MG63 (cell line): ENCODE measurements at regions not wholly inside any gene's neighbourhood (a gene's known extent, or its start where the extent isn't known, plus 50 kb on each side); places are given as distances from the start of the nearest gene placed in this dataset.

Source experiments
- DNase-seq: peaks from one replicate; pipeline ENCODE4 v3.0.0-alpha.2; 2020
- H3K27me3 ChIP-seq: fragments of 250-450 bp; sonication (Bioruptor Pico); 2 replicates; pipeline ENCODE4 v1.5.1; 2020; ENCODE audit warnings: mild to moderate bottlenecking, moderate library complexity
- H3K36me3 ChIP-seq: fragments of 250-450 bp; sonication (Bioruptor Pico); 2 replicates; pipeline ENCODE4 v1.5.1; 2020; ENCODE audit warnings: mild to moderate bottlenecking, moderate library complexity
- H3K4me3 ChIP-seq: fragments of 250-450 bp; sonication (Bioruptor Pico); 2 replicates; pipeline ENCODE4 v1.5.1; 2020; ENCODE audit warnings: mild to moderate bottlenecking, moderate library complexity
- H3K9me3 ChIP-seq: fragments of 250-450 bp; sonication (Bioruptor Pico); 2 replicates; pipeline ENCODE4 v1.5.1; 2020; ENCODE audit warnings: mild to moderate bottlenecking, moderate library complexity

DNA sequence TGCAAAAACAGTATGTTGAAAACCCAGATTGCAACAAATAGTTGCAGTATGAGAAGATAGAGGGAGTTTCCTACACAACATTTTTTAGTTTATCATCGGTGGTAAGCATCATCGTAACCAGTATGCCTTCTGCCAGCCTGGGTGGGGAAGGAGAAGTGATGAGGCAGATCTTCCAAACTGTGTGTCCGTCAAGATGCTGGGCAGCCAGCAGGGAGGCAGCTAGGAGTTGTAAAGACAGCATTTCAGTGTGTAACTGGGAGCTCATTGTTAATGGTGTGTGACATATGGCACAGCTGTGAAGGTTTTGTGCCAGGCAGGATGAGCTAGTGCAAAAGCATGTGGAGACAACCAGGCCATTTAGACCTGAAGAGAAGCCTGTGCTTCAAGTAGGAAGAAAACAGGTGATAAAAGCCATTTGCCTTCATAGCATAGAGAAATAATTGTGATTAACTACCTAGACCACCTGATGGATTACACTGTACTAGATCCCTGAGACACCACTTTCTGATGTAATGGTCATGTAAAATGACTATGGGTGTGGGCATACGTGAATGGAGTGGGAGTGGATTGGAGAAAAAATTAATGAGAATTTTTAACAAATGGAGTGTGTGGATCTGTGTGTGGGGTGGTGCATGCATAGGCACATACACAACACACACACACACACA, 347.0 kb upstream of the ADAMTSL1 start:
- no peak for DNase-seq
- H3K27me3 ChIP-seq, result no peaks in the 10 kb centered on the region

DNA sequence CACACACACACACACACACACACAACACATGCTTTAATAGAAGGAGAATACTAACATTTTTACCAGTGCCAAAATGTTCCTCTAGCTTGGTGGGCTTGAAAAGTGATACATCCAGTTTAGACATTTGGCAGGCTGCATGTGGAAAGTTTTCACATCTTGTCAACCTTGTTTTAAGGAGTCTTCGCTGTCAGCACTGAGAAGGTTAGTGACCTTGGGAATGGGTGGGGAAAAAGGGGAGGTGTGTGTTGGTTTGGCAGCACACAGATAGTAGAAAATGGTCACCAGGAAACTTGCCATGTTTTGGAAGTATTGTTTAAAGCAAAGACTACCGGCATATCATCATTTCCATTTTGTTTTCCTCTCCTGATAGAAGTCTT, 346.5 kb upstream of the ADAMTSL1 start:
- Histone ChIP-seq H3K4me3 (no peak overlapping the region), H3K9me3 (no peaks in the 10 kb centered on the region), H3K27me3 (no peaks in the 10 kb centered on the region), H3K36me3 (no peaks in the 10 kb centered on the region)
- no peak for DNase-seq

More for the DNA sequence above, 347.0 kb upstream of the ADAMTSL1 start:
- Histone ChIP-seq H3K9me3 (no peaks in the 10 kb centered on the region), H3K4me3 (no peak overlapping the region), H3K36me3 (no peaks in the 10 kb centered on the region)

DNA sequence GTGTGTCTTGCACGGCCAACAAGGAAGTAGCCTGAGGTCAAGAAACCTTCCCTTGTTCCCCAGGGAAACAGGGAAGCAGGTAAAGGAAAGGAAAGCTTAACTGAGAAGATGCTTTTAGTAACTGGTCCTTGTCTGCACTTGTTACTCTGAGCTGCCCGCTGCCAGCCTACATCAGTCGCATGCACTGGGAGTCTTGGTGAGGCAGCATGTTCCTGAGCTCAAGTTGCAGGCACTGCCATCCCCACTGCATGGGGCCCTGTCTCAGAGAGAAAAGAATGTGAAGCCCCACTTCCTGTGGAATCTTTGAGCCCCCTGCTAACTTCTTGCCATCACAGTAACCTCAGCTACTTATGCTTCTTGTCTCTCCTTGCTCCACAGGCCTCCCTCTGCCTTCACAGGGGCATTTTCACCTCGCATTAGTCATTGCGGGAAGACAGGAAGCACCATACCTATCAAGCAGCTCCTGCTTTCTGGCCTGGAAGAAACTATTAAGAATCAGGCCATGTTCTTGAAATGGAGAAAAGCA, 344.1 kb upstream of the ADAMTSL1 start:
- Histone ChIP-seq H3K27me3 (no peaks in the 10 kb centered on the region), H3K9me3 (no peaks in the 10 kb centered on the region), H3K36me3 (no peaks in the 10 kb centered on the region), H3K4me3 (no peak overlapping the region)
- no peak for DNase-seq

DNA sequence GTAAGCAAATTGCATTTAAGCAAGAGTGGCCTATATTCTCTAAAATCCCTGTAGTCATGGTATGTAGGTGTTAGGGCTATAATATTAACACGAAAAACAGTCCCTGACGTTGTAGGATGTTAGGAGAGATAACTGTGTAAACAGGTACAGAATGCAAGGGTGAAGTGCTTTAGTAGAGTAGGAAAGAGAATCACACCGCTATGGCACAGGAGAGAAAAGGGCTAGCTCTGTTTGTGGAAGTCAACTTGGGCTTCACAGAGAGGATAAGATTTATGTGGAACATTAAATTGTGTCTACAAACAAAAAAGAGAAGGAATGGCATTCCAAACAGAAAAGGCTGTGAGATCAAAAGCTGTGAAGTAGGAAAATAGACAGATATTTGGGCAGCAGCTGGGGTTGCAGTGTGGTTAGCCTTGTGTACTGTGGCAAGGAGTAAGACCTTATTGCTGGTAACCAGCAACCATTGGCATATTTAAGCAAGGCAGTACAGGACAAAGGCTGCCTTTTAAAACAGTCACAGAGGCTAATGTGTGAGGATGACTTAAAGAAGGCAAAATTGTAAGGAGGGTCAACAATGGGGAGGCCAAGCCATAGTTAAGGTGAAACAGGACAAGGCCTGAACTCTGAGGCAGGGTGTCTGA, 337.5 kb upstream of the ADAMTSL1 start:
- no peak overlapping the region for H3K4me3 ChIP-seq
- H3K9me3 ChIP-seq, result no peaks in the 10 kb centered on the region
- no peak for DNase-seq
- no peaks in the 10 kb centered on the region for H3K36me3 ChIP-seq
- H3K27me3 ChIP-seq, result no peaks in the 10 kb centered on the region

DNA sequence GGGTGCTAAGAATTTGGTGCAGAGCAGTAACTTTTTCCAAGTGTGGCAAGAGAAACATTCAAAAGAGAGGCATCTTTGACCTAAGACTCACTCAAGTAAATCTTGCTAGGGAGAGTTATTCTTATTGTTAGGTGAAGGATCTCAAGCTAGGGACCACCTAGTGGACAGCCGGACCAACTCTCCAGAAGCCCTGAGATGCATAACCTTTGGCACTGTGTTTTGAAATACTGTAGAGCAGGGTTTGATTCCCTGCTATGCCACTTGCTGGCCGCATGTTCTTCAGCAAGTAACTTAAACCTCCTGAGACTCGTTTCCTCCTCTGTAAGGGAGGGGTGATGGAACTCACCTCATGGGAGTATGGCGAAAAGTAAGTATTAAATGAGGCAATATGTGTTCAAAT, 336.1 kb upstream of the ADAMTSL1 start:
- Histone ChIP-seq H3K4me3 (no peak overlapping the region), H3K36me3 (no peaks in the 10 kb centered on the region), H3K9me3 (no peaks in the 10 kb centered on the region), H3K27me3 (no peaks in the 10 kb centered on the region)
- DNase-seq, result no peak

DNA sequence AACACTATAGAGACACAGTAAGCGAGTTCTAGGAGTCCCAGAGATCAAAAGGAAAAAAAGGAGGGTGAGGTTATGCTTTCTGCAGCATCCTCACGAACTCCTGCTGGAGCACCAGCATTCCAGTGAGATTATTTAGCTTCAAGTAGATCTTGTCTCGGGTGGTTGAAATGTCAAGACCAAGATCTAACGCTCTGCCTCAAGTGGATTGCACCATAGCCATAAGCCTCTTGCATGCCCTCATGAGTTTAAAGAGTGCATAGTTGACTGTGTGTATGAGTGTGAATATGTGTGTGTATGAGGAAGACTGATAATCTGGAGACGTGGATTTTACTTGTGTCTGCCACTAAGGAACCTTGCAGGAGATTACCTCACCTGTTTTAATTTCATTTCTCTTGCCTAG, 335.3 kb upstream of the ADAMTSL1 start:
- no peak overlapping the region for H3K4me3 ChIP-seq
- no peaks in the 10 kb centered on the region for H3K27me3 ChIP-seq
- no peaks in the 10 kb centered on the region for H3K9me3 ChIP-seq

DNA sequence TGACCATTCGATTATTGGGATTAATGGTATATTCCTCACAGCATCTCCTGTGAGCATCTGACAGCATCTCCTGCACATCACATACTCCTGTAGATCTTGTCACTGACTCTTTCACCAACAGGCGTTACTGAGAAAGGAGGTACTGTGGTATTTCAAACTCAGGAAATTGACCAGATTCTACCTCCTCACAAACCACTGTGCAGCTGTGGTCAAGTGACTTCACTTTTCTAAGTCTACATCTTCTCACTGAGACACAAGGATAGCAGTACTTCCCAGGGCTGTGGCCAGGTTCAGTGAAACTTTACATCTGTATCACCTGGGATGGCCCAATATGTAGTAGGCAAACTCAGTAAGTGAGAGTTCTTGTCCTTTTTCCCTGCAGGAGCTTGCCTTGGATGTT, 332.3 kb upstream of the ADAMTSL1 start:
- Histone ChIP-seq H3K4me3 (no peak overlapping the region), H3K9me3 (no peaks in the 10 kb centered on the region), H3K27me3 (peaks cover 6% of the 10 kb centered on the region), H3K36me3 (no peaks in the 10 kb centered on the region)
- no peak for DNase-seq

More for the DNA sequence above, 335.3 kb upstream of the ADAMTSL1 start:
- no peaks in the 10 kb centered on the region for H3K36me3 ChIP-seq
- no peak for DNase-seq

DNA sequence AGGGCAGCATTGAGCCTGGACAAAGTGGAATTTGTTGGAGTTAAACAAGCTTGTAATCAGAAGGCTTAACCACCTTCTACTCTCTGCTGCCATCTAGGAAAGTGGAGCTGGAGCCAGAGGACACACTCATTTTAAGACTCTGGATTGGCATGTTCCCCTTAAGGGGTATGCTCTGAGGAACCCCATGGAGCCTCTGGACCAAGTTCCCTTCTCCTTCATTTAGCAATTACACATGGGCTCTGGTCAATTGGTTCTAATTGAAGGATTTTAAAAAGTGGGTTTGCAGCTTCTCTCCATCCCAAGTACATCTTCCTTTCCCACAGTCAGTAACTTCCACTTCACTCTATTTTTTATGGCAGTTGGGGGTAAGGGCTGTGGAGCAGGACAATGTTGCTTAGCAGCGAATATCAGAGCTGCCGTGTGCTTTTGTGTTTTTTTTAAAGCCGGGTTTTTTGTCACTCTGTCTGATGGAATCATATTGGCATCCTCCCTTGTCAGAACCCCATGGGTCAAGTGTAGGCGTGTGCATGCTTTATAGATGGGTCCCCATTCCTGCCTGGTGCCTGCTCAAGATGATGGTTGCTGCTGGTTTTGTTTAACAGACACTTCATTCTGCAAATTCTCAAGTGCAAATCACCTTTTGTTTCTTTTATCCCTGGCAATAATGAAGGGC, 330.7 kb upstream of the ADAMTSL1 start:
- no peak for DNase-seq
- Histone ChIP-seq H3K36me3 (no peaks in the 10 kb centered on the region), H3K9me3 (no peaks in the 10 kb centered on the region), H3K4me3 (no peak overlapping the region), H3K27me3 (peaks cover 9% of the 10 kb centered on the region)

DNA sequence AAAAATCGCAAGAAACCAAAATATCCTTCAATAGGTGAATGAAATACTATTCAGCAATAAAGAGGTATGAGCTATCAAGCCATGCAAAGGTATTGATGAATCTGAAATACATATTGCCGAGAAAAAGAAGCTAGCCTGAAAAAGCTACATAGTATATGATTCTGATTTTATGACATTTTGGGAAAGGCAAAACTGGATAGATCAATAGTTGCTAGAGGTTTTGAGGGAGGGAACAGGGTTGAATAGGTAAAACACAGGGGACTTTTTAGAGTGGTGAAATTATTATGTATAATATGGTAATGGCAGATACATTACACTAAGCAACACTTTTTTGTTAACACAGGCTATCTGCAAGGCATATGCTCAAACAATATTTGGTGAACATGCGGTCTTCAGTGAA, 327.6 kb upstream of the ADAMTSL1 start:
- Histone ChIP-seq H3K4me3 (no peak overlapping the region), H3K9me3 (no peaks in the 10 kb centered on the region), H3K36me3 (no peaks in the 10 kb centered on the region), H3K27me3 (peaks cover 9% of the 10 kb centered on the region)
- DNase-seq, result no peak

DNA sequence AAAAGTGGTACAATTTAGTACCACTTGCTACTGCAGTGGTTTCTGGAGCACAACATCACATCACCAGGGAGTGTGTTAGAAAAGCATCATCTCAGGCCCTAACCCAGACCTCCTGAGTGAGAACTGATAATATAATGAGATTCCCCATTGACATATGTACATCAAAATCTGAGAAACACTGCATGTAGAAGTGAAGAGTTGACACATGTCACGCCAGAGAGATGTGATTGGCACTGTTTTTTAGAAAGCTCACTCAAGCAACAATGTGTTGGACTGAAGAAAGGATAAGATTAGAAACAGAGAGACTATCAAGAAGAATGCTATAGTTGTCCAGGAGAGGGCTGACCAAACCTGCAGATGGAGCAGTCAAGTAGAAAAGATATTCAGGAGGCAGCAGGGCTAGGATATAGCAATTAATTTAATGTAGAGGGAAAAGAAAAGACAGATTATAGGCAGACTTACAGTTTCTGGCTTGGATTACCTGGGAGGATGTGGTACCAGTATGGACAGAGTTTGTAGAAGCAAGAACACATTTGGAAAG, 324.4 kb upstream of the ADAMTSL1 start:
- Histone ChIP-seq H3K36me3 (no peaks in the 10 kb centered on the region), H3K27me3 (peaks cover 9% of the 10 kb centered on the region), H3K9me3 (no peaks in the 10 kb centered on the region), H3K4me3 (no peak overlapping the region)
- no peak for DNase-seq

DNA sequence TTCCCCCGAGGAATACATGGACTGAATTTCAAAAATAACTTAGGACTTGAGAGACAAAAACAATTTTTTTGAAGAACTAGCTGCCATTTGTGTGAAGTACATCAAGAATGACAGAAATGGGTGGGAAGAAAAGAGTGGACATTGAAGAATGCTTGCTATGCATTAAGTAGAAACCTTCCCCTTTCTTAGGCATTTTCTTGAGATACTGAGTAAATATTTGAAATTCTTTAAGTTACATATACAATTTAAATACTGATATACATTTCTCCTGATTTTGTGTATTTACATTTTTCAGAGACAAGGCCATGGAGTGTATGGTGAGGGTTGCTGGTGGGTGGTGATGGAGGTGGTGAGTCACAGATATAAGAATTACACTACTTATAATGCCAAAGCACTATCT, 319.3 kb upstream of the ADAMTSL1 start:
- no peak for DNase-seq
- H3K27me3 ChIP-seq, result peaks cover 3% of the 10 kb centered on the region; the same call in 1 of the 2 replicates
- no peaks in the 10 kb centered on the region for H3K9me3 ChIP-seq
- no peaks in the 10 kb centered on the region for H3K36me3 ChIP-seq
- H3K4me3 ChIP-seq, result no peak overlapping the region

DNA sequence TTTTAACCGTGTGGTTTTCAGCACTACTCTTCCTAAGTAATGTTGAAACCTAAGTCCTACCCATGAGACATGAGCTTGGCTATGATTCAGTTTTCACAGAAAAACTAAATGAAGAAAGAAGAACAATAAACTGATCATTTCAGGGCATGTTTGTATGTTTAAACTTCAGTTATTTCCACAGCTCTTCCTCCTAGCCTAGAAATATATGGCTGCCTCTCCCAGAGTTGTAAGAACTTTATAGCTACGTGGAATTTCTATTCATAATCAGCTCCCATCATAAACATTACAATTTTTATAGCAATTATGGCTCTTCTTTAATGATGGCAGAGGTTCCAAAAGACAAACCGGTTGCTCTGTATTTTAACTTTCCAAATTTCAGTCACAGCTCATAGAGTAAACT, 314.7 kb upstream of the ADAMTSL1 start:
- Histone ChIP-seq H3K36me3 (no peaks in the 10 kb centered on the region), H3K9me3 (no peaks in the 10 kb centered on the region), H3K27me3 (peaks cover 9% of the 10 kb centered on the region; the same call in 1 of the 2 replicates), H3K4me3 (no peak overlapping the region)
- no peak for DNase-seq

DNA sequence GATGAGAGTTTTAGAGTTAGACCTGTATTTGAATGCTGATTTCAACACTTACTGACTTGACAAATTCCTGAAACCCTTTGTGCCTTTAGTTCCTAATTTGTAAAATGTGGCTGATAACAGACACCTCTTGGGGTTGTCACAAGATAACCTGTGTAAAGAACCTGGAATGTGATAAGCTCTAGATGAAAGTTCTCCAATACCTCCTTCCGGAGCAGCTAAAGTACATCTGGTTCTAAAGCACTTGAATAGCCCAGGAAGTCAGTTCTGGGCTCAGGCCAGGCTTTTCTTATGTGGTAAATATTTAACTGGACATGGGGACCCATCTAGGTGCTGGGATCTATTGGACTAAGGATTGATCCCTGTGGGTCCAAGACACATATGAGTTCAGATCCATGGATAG, 310.8 kb upstream of the ADAMTSL1 start:
- Histone ChIP-seq H3K36me3 (no peaks in the 10 kb centered on the region), H3K27me3 (peaks cover 17% of the 10 kb centered on the region), H3K9me3 (no peaks in the 10 kb centered on the region), H3K4me3 (no peak overlapping the region)
- no peak for DNase-seq

DNA sequence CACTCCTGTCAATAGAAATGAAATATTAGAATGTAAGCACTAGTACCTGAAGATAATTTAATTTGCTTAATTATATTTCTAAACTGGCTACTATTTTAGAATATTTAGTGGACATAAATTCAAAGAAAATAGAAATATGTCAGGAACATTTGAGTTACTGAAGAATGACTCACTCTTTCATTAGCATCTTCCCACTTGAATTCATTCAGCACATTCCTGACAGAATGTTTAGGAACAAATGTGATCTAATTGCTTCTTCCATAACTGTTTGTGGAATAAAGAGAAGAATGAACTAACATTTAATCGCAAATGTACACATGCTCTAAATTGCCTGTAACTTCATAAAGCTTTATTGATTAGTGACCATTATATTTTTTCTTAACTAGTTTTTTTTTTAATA, 306.2 kb upstream of the ADAMTSL1 start:
- H3K4me3 ChIP-seq, result no peak overlapping the region
- H3K27me3 ChIP-seq, result peaks cover 14% of the 10 kb centered on the region
- H3K9me3 ChIP-seq, result no peaks in the 10 kb centered on the region
- no peaks in the 10 kb centered on the region for H3K36me3 ChIP-seq
- DNase-seq, result no peak

DNA sequence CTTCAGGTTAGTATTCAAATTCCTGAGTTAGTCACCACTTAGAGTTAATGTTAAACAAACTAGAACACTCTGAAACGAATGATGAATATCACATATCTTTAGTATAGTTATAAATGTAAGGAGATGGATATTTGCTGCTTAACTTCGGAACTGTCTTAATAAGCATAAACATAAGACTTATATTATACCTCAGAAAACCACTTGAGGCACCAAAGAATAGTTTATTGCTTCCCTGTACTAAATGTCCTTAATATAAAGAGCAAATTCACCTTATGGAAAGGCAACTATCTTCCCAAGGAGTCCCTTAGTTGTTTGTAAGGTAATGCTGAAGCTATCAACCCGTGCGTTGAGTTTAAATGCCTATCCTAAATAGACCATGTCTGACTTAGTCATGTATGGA, 300.0 kb upstream of the ADAMTSL1 start:
- Histone ChIP-seq H3K4me3 (no peak overlapping the region), H3K9me3 (no peaks in the 10 kb centered on the region), H3K27me3 (peaks cover 16% of the 10 kb centered on the region), H3K36me3 (no peaks in the 10 kb centered on the region)
- no peak for DNase-seq

DNA sequence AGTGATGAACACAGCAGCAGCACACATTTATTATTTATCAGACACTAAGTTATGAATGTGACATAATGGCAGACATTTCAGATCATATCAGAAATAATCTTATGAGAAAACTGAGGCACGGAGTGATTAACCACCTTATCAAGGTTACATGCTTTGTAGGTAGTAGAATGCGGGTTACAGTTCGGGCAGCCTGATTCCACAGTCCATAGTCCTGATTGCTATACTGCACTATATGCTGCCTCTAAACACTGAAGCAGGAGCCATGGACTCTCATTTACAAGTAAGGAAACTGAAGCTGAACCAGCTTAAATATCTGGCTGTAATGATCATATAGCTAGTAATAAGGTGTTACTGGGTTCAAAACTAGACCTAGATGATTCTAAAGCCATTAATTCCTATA, 291.3 kb upstream of the ADAMTSL1 start:
- no peaks in the 10 kb centered on the region for H3K9me3 ChIP-seq
- no peak for DNase-seq
- H3K27me3 ChIP-seq, result peaks cover 3% of the 10 kb centered on the region; the same call in 1 of the 2 replicates
- H3K36me3 ChIP-seq, result no peaks in the 10 kb centered on the region
- H3K4me3 ChIP-seq, result no peak overlapping the region

DNA sequence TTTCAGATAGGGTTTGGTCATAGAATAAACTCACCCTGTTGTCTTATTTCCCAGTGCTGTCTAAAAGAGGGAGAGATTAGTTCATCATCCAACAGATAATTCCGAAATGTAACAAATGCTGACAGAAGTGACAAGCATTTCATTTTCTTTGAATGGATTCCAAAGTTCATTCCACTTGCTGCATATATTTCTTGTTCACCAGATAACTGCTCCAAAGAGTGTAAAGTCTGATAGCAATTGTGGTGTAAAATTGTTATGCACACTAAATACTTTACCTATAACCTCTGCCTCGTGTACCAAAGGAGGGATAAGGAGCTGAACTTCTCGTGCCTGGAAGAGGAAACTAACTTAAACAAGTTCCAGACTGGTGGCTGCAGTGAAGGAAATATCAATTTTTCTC, 290.0 kb upstream of the ADAMTSL1 start:
- Histone ChIP-seq H3K9me3 (no peaks in the 10 kb centered on the region), H3K36me3 (no peaks in the 10 kb centered on the region), H3K4me3 (no peak overlapping the region), H3K27me3 (peaks cover 10% of the 10 kb centered on the region; the same call in 1 of the 2 replicates)
- DNase-seq, result no peak
